Lung (tissue), 11 donors: ENCODE measurements at regions not wholly inside any gene's neighbourhood (a gene's known extent, or its start where the extent isn't known, plus 50 kb on each side); places are given as distances from the start of the nearest gene placed in this dataset.

Source experiments
- ATAC-seq: fragments of 200-7000 bp; cut with Tn5 transposase; one replicate; pipeline ENCODE4 v1.9.1; 2020; ENCODE audit warnings: moderate number of reproducible peaks; ENCODE audit not compliant: insufficient read depth, low FRiP score
- DNase-seq, 3 donors: peaks; one replicate each; pipeline ENCODE4 v3.0.0-alpha.2; 2013 to 2017
- H3K27ac ChIP-seq, 2 donors: one replicate each; pipeline ENCODE4 v1.5.1; 2013; ENCODE audit warnings: mild to moderate bottlenecking in 2 of 2, moderate library complexity in 2 of 2, control low read depth in 1 of 2, inconsistent platforms in 1 of 2, low read depth in 1 of 2, low read length in 1 of 2
- H3K27me3 ChIP-seq, 3 donors: one replicate each; pipeline ENCODE4 v1.5.1; 2013; ENCODE audit warnings: low read length in 2 of 3; ENCODE audit not compliant: control insufficient read depth in 3 of 3, insufficient read depth in 3 of 3
- H3K36me3 ChIP-seq, 4 donors: one replicate each; pipeline ENCODE4 v1.5.1; 2013; ENCODE audit warnings: low read length in 4 of 4, mild to moderate bottlenecking in 1 of 4, moderate library complexity in 1 of 4; ENCODE audit not compliant: control insufficient read depth in 4 of 4, insufficient read depth in 4 of 4
- H3K4me1 ChIP-seq, 5 donors: one replicate each; pipeline ENCODE4 v1.5.1; 2013; ENCODE audit warnings: low read length in 5 of 5, mild to moderate bottlenecking in 2 of 5, moderate library complexity in 1 of 5; ENCODE audit not compliant: control insufficient read depth in 5 of 5, insufficient read depth in 5 of 5
- H3K4me3 ChIP-seq: one replicate; pipeline ENCODE4 v1.5.1; 2013; ENCODE audit warnings: mild to moderate bottlenecking, control low read depth, moderate library complexity
- H3K9ac ChIP-seq, 2 donors: one replicate each; pipeline ENCODE4 v1.5.1; 2013; ENCODE audit warnings: low read length in 2 of 2, control low read depth in 1 of 2; ENCODE audit not compliant: insufficient read depth in 1 of 2
- H3K9me3 ChIP-seq, 4 donors: one replicate each; pipeline ENCODE4 v1.5.1; 2013; ENCODE audit warnings: low read length in 3 of 4, mild to moderate bottlenecking in 1 of 4, moderate library complexity in 1 of 4; ENCODE audit not compliant: control insufficient read depth in 4 of 4, insufficient read depth in 3 of 4
- CTCF ChIP-seq: IDR thresholded peaks from 2 replicates; pipeline ENCODE4 v1.5.1; 2012; ENCODE audit warnings: mild to moderate bottlenecking; ENCODE audit errors: control extremely low read depth, extremely low read depth
- WGBS, 2 donors: extraction: QIAGEN DNeasy Blood & Tissue Kit; methylation state at CpG; one replicate each; pipeline ENCODE4 v1.1.7; 2013; 5-methylcytosine and 5-hydroxymethylcytosine counted together
- donor health status: control.
- donor health status: control.
- donor health status: Bipolar disorder and iron deficiency.
- donor health status: healthy.
- donor health status: DM: yes; HTN: yes; CAD: no.

DNA sequence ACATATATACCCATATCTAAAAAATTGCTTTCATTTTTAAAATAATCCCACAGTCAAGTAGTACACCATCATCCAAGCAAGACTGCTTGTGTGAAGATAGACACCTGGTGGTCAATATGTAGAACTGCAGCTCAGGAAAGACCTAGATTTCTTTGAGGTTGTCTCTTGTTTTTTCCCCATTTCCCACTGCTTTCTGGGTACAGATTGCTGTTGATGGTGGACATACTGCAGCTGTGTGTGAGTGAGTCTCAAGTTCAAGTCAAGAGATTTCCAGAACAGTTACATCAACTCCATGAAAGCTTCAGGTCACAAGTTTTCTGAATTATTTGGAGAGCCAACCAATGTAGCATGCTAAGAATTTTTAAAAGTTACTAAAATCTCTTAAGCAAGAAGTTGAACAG lies 306.4 kb downstream of the DUSP10 start:
- TF ChIP-seq CTCF: peak; percentile 79
- H3K4me3 ChIP-seq: no peak overlapping the region
- no peak overlapping the region for H3K27ac ChIP-seq
- peak overlapping the region in 1 of 2 donors; percentile 1 for H3K9ac ChIP-seq
- ATAC-seq (peak; percentile 77), DNase-seq (peak; percentile 86 to 97 (median 95))
- no peaks in the 10 kb centered on the region for H3K36me3 ChIP-seq
- H3K27me3 ChIP-seq: no peaks in the 10 kb centered on the region
- no peaks in the 10 kb centered on the region for H3K9me3 ChIP-seq
- H3K4me1 ChIP-seq: peaks cover 0 to 30% (median 6%) of the 10 kb centered on the region in 5 donors

DNA sequence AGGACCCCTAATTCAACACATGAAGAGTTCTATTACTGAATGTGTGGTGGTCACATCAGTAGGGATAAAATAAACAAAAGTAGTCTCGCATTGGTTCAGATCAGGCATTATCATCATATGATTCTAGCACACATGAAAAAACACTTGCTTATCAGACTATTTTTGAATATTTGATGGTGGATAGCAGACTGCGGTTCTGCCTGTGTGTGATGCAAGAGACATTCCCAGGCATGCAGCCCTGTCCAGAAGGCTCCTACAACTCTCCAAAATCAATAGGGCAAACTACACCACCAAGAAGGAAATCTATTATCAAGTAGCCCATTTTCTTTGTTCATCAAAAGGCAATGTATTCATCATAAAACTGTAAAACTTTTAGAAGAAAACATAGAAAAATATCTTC lies 304.7 kb downstream of the DUSP10 start:
- no peaks in the 10 kb centered on the region for H3K27me3 ChIP-seq
- WGBS, 2 donors: 73 to 79% methylated on average over 2 of the region's 2 CpGs
- ATAC-seq (no peak), DNase-seq (peak in 2 of 3 donors; percentile 27 to 30)
- TF ChIP-seq CTCF: no peak
- no peak overlapping the region for H3K4me3 ChIP-seq
- H3K27ac ChIP-seq: no peak overlapping the region
- H3K9ac ChIP-seq: no peak overlapping the region
- no peaks in the 10 kb centered on the region for H3K9me3 ChIP-seq
- peaks cover 0 to 44% (median 10%) of the 10 kb centered on the region in 5 donors for H3K4me1 ChIP-seq
- no peaks in the 10 kb centered on the region for H3K36me3 ChIP-seq

GRCh38 chr1:221437926-221438325 lies 304.0 kb downstream of the DUSP10 start:
- no peak overlapping the region for H3K4me3 ChIP-seq
- H3K9ac ChIP-seq: no peak overlapping the region
- no peak for TF ChIP-seq CTCF
- H3K27me3 ChIP-seq: no peaks in the 10 kb centered on the region
- peaks cover 0 to 48% (median 10%) of the 10 kb centered on the region in 5 donors for H3K4me1 ChIP-seq
- ATAC-seq (no peak), DNase-seq (peak in 1 of 3 donors; percentile 27)
- H3K27ac ChIP-seq: no peak overlapping the region
- no peaks in the 10 kb centered on the region for H3K9me3 ChIP-seq
- WGBS, 2 donors: 89 to 90% methylated on average over 5 of the region's 5 CpGs
- H3K36me3 ChIP-seq: no peaks in the 10 kb centered on the region
